Astrocyte of the cerebellum (primary cell): ENCODE measurements at regions not wholly inside any gene's neighbourhood (a gene's known extent, or its start where the extent isn't known, plus 50 kb on each side); places are given as distances from the start of the nearest gene placed in this dataset.
"Not testable (repeated sequence)": the region's sequence is repeated elsewhere in the genome, so short reads cannot be mapped to it uniquely, and the experiment has no call there.

Source experiments
- DNase-seq: peaks from one replicate; pipeline ENCODE4 v3.0.0-alpha.2; 2011; ENCODE audit warnings: low read depth
- H3K4me3 ChIP-seq: 2 replicates; pipeline ENCODE4 v1.5.1; 2011; ENCODE audit warnings: mild to moderate bottlenecking, low read depth, low read length, moderate library complexity
- in situ Hi-C: cut with HindIII; loops from 2 replicates; pipeline ENCODE4 v1.10.0; 2017; ENCODE audit warnings: low sequenced_read_pairs
- TF ChIP-seq, protein P1 (sequence below): IDR thresholded peaks from 2 replicates; pipeline ENCODE4 v1.5.1; 2012; ENCODE audit warnings: low read length, low read depth, moderate library complexity, mild to moderate bottlenecking; ENCODE audit errors: missing control alignments

DNA sequence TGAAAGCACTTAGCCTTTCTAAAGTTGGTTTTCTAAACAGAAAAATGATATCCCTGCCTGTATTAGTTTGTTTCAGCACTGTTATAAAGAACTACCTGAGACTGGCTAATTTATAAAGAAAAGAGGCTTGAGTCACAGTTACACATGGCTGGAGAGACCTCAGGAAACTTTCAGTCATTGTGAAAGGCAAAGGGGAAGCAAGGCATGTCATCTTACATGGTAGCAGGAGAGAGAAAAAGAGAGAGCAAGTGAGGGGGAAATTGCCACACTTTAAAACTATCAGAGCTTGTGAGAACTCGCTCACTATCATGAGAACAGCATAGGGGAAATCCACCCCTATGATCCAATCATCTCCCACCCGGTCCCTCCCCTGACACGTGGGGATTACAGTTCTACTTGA is 64.9 kb downstream of the FAM170A start:
- DNase-seq = no peak
- in situ Hi-C loops = no loop called here
- no peak overlapping the region for H3K4me3 ChIP-seq
- TF ChIP-seq, protein P1, sequence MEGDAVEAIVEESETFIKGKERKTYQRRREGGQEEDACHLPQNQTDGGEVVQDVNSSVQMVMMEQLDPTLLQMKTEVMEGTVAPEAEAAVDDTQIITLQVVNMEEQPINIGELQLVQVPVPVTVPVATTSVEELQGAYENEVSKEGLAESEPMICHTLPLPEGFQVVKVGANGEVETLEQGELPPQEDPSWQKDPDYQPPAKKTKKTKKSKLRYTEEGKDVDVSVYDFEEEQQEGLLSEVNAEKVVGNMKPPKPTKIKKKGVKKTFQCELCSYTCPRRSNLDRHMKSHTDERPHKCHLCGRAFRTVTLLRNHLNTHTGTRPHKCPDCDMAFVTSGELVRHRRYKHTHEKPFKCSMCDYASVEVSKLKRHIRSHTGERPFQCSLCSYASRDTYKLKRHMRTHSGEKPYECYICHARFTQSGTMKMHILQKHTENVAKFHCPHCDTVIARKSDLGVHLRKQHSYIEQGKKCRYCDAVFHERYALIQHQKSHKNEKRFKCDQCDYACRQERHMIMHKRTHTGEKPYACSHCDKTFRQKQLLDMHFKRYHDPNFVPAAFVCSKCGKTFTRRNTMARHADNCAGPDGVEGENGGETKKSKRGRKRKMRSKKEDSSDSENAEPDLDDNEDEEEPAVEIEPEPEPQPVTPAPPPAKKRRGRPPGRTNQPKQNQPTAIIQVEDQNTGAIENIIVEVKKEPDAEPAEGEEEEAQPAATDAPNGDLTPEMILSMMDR = no peak

DNA sequence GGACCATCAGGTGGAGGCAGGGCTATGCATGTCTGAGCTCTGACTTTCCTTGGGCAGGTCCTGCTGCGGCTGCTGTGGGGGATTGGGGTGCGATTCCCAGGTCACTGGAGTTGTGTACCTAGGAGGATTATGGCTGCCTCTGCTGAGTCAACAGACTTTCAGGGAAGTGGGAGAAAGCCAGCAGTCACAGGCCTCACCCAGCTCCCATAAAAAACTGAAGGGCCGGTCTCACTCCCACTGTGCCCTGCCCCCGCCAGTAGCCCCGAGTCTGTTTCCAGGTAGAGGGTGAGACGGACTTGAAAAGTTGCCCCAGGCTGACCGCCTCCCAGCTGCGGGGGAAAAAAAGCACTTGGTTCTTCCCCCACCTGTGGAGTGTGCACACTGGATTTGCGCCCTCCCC is 76.7 kb downstream of the FAM170A start:
- TF ChIP-seq, protein P1 = no peak
- no peak overlapping the region for H3K4me3 ChIP-seq
- in situ Hi-C loops = no loop called here
- DNase-seq = no peak

DNA sequence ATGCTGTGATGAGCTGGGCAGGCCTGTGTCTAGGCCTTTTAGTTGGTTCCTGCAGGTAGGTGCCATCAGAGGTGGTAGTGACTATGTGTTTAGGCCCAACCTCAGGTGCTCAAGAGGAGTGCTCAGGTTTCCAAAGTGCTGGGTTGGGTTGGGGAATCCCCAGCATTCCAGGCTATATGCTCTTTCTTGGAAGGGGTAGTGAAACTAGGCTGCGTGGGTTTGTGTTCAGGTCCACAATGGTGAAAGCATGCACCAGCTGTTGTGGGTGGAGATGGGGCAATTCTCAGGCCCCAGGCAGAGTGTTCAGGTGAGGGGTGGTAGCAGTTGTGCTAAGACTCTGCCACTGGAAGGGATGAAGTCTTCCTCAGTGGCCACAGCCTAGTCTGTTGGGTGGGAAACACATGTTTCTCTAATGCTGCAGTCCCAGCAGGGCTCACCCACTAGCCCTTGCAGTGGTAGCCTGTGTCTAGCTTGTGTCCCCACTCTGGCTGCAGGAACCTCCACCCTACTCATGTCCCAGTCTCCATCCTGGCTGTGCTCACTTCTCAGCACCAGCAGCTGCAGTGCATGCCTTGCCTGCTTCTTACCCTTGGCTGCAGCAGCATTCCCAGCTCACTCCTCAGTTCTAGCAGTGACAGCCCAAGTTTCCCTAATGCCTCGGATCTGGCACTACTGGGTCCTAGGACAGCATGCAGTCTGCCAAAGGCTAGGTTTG is 78.9 kb downstream of the FAM170A start:
- no peak overlapping the region for H3K4me3 ChIP-seq
- in situ Hi-C loops = no loop called here
- TF ChIP-seq, protein P1 = no peak
- DNase-seq = no peak

DNA sequence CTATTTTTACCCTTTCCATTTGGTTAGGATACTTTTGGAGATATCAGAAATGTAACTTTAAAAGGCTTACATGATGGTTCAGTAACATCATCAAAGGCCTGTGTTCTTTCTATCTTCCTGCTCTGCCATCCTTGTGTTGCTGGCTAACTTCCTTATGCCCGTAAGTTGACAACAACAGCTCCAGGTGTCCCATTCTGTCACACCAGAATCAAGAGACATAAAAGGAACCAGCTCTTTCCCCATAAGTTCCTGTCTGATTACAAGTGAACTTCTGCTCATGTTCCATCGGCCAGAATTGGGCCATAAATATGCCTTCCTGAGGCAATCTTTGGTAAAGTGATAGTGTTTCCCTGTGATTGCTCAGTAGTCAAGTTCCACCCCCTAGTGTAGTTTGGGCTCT is 92.4 kb downstream of the FAM170A start:
- in situ Hi-C loops = no loop called here
- TF ChIP-seq, protein P1 = no peak
- no peak overlapping the region for H3K4me3 ChIP-seq
- no peak for DNase-seq

DNA sequence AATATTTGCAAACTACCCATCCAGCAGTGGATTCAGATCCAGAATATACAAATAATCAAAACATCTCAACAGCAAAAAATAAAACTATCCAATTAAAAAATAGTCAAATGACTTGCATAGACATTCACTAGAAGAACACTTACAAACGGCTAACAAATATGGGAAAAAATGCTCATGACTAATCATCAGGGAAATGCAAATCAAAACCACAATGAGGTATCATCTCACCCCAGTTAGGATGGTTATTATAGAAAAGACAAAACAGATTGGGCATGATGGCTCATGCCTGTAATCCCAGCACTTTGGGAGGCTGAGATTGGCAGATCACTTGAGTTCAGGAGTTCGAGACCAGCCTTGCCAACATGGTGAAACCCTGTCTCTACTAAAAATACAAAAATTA is 95.9 kb downstream of the FAM170A start:
- DNase-seq, in situ Hi-C loops, H3K4me3 ChIP-seq: not testable (repeated sequence)

DNA sequence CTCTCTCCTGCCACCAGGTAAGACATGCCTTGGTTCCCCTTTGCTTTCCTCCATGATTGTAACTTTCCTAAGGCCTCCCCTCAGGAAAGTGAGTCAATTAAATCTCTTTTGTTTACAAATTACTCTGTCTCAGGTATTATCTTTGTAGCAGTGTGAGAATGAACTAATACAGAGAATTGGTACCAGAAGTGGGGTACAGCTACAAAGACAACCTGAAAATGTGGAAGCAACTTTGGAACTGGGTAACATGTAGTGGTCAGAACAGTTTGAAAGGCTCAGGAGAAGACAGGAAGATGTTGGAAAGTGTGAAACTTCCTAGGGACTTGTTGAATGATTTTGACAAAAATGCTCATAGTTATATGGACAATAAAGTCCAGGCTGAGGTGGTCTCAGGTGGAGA is 97.2 kb downstream of the FAM170A start:
- H3K4me3 ChIP-seq = no peak overlapping the region
- in situ Hi-C loops = no loop called here
- TF ChIP-seq, protein P1 = no peak
- no peak for DNase-seq

DNA sequence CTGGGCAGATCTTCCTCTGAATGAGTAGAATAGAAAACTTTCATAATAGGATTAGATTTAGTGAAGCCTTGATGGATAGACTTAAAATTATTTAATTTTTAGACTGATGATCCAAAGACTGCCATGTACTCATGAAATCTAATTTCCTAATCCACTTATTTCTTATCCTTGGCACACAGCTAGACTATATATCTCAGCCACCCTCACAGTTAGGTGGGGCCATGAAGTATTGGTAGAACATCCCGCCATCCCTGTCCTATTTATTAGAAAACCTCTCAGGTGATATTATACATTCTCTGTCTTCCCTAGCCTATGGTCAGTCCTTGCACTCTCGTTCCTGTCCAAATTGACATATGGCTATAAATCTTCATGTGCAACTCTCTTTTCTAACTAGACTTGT is 110.9 kb downstream of the FAM170A start:
- TF ChIP-seq, protein P1 = no peak
- DNase-seq = no peak
- H3K4me3 ChIP-seq = no peak overlapping the region
- in situ Hi-C loops = no loop called here
